ENCODE measurements at regions not wholly inside any gene's neighbourhood (a gene's known extent, or its start where the extent isn't known, plus 50 kb on each side); places are given as distances from the start of the nearest gene placed in this dataset.

- Mint-ChIP-seq H3K4me1 (no peaks in the 10 kb centered on the region), H3K27me3 (no peaks in the 10 kb centered on the region), H3K9me3 (ENCODE audit: insufficient read depth) (no peaks in the 10 kb centered on the region), H3K4me3 (no peak overlapping the region), H3K27ac (no peak overlapping the region)
- Histone ChIP-seq H3K4me2 (replicated peaks; ENCODE audit: low read depth, low read length, poor library complexity, severe bottlenecking) (no peak overlapping the region), H3K36me3 (replicated peaks in 1 of 2; ENCODE audit: control extremely low read depth in 1 of 2, control insufficient read depth in 1 of 2, extremely low read depth in 1 of 2, insufficient read depth in 2 of 2, low read length in 1 of 2) (no peaks in the 10 kb centered on the region), H3K27ac (ENCODE audit: low read length in 2 of 2) (no peak overlapping the region), H3K9ac (ENCODE audit: low read length) (no peak overlapping the region), H2AFZ (ENCODE audit: insufficient read depth, low read depth, low read length, poor library complexity, severe bottlenecking) (no peak overlapping the region), H3K4me3 (ENCODE audit: control extremely low read depth in 1 of 5, extremely low read depth in 1 of 5, insufficient read depth in 1 of 5, low read depth in 2 of 5, low read length in 4 of 5) (no peak overlapping the region), H4K20me1 (ENCODE audit: control insufficient read depth, insufficient read depth, low read length, poor library complexity, severe bottlenecking) (no peaks in the 10 kb centered on the region), H3K79me2 (ENCODE audit: control insufficient read depth, insufficient read depth, low read length) (no peaks in the 10 kb centered on the region), H3K4me1 (ENCODE audit: control insufficient read depth in 2 of 2, insufficient read depth in 2 of 2, low read length in 2 of 2) (no peaks in the 10 kb centered on the region), H3K27me3 (replicated peaks in 1 of 4; ENCODE audit: control extremely low read depth in 1 of 4, control insufficient read depth in 3 of 4, insufficient read depth in 4 of 4, low read length in 3 of 4) (no peaks in the 10 kb centered on the region), H3K9me3 (ENCODE audit: control extremely low read depth in 1 of 3, control insufficient read depth in 2 of 3, insufficient read depth in 1 of 3, low read length in 2 of 3) (no peaks in the 10 kb centered on the region)
- intact Hi-C loops (cut with micrococcal nuclease): no loop called here
- WGBS (ENCODE audit: insufficient coverage): no CpG with 5 or more reads among the region's 2 CpGs
- POLR2A ChIA-PET: no interaction called here
- CTCF ChIA-PET: no interaction called here
- TF ChIP-seq CTCF (IDR thresholded peaks at IDR 0.05) (no peak), EZH2 (IDR thresholded peaks at IDR 0.05; ENCODE audit: borderline replicate concordance, insufficient read depth, low read depth, low read length, poor library complexity, severe bottlenecking) (no peak)
- DNase-seq (no peak), ATAC-seq (ENCODE audit: low read depth) (no peak)
Measured at GRCh38 chr1:105427543-105427942, 1628.9 kb upstream of the PRMT6 start.

- H3K9me3 ChIP-seq (ENCODE audit: control extremely low read depth in 1 of 3, control insufficient read depth in 2 of 3, insufficient read depth in 1 of 3, low read length in 2 of 3): peaks cover 0 to 16% (median 0%) of the 10 kb centered on the region in 3 donors
- Mint-ChIP-seq H3K4me3 (no peak overlapping the region), H3K27ac (no peak overlapping the region), H3K4me1 (no peaks in the 10 kb centered on the region), H3K9me3 (ENCODE audit: insufficient read depth) (peaks cover 3% of the 10 kb centered on the region), H3K27me3 (no peaks in the 10 kb centered on the region)
- no peaks in the 10 kb centered on the region for H4K20me1 ChIP-seq (ENCODE audit: control insufficient read depth, insufficient read depth, low read length, poor library complexity, severe bottlenecking)
- no peak overlapping the region for H3K4me2 ChIP-seq (replicated peaks; ENCODE audit: low read depth, low read length, poor library complexity, severe bottlenecking)
- no peak overlapping the region for H3K4me3 ChIP-seq (ENCODE audit: control extremely low read depth in 1 of 5, extremely low read depth in 1 of 5, insufficient read depth in 1 of 5, low read depth in 2 of 5, low read length in 4 of 5)
- H3K9ac ChIP-seq (ENCODE audit: low read length): no peak overlapping the region
- H3K4me1 ChIP-seq (ENCODE audit: control insufficient read depth in 2 of 2, insufficient read depth in 2 of 2, low read length in 2 of 2): no peaks in the 10 kb centered on the region
- TF ChIP-seq EZH2 (IDR thresholded peaks at IDR 0.05; ENCODE audit: borderline replicate concordance, insufficient read depth, low read depth, low read length, poor library complexity, severe bottlenecking) (no peak), CTCF (IDR thresholded peaks at IDR 0.05) (no peak)
- POLR2A ChIA-PET: no interaction called here
- no peak overlapping the region for H3K27ac ChIP-seq (ENCODE audit: low read length in 2 of 2)
- CTCF ChIA-PET: no interaction called here
- ATAC-seq (ENCODE audit: low read depth): no peak
- no peak overlapping the region for H2AFZ ChIP-seq (ENCODE audit: insufficient read depth, low read depth, low read length, poor library complexity, severe bottlenecking)
- no peaks in the 10 kb centered on the region for H3K27me3 ChIP-seq (replicated peaks in 1 of 4; ENCODE audit: control extremely low read depth in 1 of 4, control insufficient read depth in 3 of 4, insufficient read depth in 4 of 4, low read length in 3 of 4)
- no peaks in the 10 kb centered on the region for H3K36me3 ChIP-seq (replicated peaks in 1 of 2; ENCODE audit: control extremely low read depth in 1 of 2, control insufficient read depth in 1 of 2, extremely low read depth in 1 of 2, insufficient read depth in 2 of 2, low read length in 1 of 2)
- intact Hi-C loops (cut with micrococcal nuclease): no loop called here
- DNase-seq: no peak
- 79% methylated on average over 7 of the region's 7 CpGs for WGBS (ENCODE audit: insufficient coverage)
- H3K79me2 ChIP-seq (ENCODE audit: control insufficient read depth, insufficient read depth, low read length): no peaks in the 10 kb centered on the region
Measured at GRCh38 chr1:105436589-105437259, 1619.8 kb upstream of the PRMT6 start.
